SK-N-MC (cell line): ENCODE measurements at regions not wholly inside any gene's neighbourhood (a gene's known extent, or its start where the extent isn't known, plus 50 kb on each side); places are given as distances from the start of the nearest gene placed in this dataset.

ENCODE experiments used
- EZH2 ChIP-seq: fragments of 200-600 bp; sonication (generic); IDR thresholded peaks from one replicate; pipeline ENCODE4 v1.6.1; 2017; ENCODE audit warnings: antibody characterized with exemption
- POLR2AphosphoS5 ChIP-seq: IDR thresholded peaks from 2 replicates; pipeline ENCODE4 v1.6.1; 2012; ENCODE audit warnings: mild to moderate bottlenecking, low read depth, low read length, borderline replicate concordance

DNA sequence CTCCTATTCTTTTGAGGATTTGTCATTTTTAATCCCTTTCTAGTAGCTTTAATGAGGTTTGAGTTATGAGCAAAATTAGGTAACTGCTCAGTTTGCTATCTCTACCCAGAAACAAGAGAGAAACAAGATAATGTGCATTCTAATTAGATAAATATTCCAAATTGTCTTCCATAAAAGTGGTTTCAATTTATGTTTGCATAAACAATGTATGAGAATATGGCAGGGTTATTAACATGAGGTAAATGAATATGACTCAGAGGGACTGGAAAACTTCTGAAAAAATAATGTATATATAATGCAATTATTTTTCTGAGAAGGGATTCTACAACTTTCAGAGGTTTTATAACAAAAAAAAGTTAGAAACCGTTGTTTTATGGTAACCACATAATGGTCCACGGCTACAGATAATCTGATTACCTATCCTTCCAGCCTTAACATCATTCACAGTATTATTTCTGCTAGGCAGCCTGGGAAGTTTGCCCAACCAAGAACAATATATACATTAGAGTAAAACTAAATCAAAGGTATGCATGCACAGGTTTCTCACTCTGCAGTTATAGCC lies 101.2 kb downstream of the CRPPA start:
- TF ChIP-seq EZH2 = no peak
- no peak for TF ChIP-seq POLR2AphosphoS5
